Stimulated activated CD4-positive, alpha-beta T cell treated with anti-CD3 and anti-CD28 coated beads, TNF-alpha, amount 100 ng/mL, for 24 hours (primary cell): ENCODE measurements at regions not wholly inside any gene's neighbourhood (a gene's known extent, or its start where the extent isn't known, plus 50 kb on each side); places are given as distances from the start of the nearest gene placed in this dataset.
"Not testable (repeated sequence)": the region's sequence is repeated elsewhere in the genome, so short reads cannot be mapped to it uniquely, and the experiment has no call there.

ENCODE experiments used
- DNase-seq, 3 experiments: peaks; one replicate each; pipeline ENCODE4 v3.0.0-alpha.2; 2020; ENCODE audit warnings: low read depth in 3 of 3

DNA sequence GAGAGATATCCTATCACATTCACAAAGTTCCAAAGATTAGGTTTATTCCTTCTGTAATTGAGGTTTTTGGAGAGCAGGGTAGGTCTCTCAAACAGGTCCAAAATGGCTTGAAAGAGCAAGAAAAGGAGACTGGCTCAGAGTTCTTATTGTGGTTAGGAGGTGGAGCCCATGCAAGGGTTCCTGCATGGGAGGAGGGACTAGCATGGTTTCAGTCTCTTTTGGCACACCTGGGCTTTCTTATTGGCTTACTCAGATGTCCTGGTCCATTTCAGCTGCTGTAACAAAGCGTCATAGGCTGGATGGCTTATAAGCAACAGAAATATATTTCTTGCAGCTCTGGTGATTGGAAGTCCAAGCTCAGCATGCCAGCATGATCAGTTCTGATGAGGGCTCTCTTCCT, 493.1 kb downstream of the REEP3 start:
- DNase-seq: no peak

DNA sequence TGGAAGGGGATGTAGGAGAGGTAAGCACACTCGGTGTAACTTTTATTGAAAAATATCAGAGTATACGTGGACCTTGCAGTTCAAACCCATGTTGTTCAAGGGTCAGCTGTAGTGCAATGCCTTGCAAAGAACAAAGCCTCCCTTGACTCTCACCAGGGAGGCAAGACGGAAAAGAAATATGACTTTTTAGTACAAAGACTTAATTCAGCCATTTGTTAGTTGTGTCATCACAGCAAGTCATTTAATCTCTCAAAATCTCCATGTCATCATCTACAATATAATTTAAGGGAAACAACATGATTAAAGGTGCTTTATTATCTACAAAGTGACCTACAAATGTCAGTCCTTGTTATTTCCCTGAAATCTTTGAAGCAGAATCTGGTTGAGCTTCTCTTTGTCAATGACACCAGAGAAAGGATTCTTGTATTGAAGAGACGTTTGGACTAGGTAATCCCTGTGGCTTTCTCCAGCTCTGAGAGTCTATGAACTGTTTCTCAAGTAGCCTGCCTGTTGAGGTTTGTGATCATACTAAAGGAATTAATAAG, 502.8 kb downstream of the REEP3 start:
- no peak for DNase-seq

DNA sequence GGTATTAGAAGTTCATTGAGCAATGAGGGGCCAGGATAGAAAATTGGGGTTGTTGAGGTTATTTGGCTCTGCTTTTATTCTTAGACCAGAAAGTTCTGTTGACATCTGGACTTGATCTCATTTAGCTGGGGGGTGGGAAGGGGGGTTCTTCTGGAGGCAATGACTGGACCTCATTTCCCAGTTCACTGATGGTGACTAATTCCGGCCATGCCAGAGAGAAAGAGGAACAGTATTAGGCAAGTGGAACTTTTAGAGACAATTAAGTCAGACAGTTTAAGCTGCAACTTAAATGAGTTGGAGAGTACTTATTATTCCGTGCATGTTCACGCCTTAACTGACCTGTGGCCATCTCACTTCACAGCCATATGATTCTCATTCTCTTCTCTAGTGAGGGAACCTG, 512.5 kb downstream of the REEP3 start:
- no peak for DNase-seq

DNA sequence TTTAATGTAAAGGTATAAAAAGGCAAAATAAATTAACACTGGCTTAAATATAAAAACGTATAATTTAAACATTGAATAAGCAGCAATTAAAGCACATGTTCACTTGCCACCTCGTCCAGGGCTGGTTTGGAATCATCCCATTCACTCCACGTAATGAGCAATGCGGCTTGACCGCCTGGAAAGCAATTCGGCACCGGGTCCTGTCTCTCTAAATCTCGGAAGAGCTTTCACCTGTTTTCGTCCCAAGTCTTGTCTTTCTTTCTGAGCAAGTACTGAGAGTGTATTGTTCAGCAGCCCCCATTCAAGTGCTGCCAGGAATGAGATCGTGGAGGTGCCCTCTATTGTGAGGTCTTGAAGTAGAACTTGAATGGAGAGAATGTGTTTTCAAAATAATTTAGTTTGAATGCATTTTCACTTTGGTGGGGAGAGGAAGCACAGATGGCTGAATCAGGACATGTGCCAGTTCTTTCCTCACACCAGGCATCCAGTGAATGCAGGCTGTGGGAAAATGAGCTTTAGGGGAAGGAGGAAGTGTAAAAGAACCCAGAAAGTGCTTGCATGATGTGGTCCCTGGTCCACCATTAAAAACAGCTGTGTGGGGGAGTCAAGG, 515.2 kb downstream of the REEP3 start:
- no peak for DNase-seq

DNA sequence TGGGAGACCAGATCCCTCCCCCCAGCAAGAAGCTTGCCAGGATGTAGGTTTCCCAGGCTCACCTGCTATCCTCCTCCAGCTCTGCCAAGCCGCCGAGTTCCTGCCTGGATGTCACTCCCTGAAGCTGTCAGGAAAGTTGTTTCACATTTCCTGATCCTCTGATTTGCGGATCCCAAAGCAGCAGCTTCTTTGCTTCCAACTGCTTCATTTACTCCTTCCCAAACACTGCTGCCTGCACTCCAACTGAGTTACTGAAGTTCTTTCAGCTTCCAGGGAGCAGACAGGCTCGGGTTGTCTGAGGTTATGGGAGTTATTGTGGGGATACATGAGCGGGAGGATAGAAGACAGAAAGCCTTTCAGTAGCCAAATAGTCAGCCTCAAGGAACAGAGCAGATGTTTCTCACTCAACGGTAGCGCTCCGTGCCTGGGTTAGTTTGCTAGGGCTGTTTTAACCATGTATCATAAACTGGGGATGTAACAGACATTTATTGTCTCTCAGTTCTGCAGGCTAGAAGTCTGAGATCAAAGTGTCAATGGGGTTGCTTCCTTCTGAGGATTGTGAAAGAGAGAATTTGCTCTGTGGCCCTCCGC, 516.0 kb downstream of the REEP3 start:
- no peak for DNase-seq

DNA sequence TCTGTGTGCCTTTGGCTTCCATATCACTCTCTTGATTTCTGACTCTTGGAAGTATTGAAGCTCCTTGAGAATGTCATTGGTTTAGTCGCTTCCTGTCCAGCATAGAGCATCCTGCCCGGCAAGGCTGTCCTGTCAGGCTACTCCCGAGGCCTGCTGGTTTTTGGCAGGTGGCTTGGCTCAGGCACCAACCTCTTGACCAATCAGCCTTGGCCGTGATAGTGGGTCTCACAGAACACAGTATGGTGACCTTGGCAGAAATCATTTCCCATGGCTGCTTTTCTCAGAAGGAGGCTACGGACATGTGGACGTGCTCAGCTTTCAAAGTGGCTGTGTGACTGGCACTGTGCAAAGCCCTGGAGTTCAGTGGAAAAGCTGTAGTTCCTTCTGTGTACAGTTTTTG, 516.9 kb downstream of the REEP3 start:
- no peak for DNase-seq

DNA sequence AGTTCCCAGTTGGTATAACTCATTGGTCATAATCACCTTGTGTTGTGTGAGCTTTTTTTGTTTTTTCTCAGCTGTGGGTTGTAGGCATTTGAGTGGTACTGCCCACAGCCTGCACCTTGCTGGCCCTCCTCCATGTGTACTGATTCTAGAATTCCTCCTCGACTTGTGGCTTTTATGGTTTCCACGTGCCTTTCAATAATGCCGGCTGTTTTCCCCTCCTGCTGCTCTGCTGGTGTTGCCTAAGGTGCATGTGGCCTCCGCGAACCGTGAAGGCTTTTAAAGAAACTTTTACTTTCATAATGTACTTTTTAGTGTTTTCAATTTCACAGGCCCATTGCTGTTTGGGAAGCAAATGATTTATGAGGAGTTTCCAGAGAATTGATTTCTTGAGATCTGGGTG, 518.0 kb downstream of the REEP3 start:
- DNase-seq: no peak

DNA sequence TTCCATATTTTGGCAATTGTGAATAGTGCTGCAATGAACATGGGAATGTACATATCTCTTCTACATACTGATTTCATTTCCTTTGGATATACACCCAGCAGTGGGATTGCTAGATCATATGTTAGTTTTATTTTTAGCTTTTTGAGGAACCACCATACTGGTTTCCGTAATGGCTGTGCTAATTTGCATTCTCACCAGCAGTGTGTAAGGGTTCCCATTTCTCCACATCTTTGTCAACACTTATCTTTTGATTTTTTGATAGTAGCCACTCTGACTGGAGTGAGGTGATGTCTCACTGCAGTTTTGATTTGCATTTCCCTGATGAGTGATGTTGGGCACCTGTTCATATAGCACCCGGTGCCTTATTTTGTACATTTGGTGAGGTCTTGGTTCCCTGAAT, 519.6 kb downstream of the REEP3 start:
- no peak for DNase-seq

DNA sequence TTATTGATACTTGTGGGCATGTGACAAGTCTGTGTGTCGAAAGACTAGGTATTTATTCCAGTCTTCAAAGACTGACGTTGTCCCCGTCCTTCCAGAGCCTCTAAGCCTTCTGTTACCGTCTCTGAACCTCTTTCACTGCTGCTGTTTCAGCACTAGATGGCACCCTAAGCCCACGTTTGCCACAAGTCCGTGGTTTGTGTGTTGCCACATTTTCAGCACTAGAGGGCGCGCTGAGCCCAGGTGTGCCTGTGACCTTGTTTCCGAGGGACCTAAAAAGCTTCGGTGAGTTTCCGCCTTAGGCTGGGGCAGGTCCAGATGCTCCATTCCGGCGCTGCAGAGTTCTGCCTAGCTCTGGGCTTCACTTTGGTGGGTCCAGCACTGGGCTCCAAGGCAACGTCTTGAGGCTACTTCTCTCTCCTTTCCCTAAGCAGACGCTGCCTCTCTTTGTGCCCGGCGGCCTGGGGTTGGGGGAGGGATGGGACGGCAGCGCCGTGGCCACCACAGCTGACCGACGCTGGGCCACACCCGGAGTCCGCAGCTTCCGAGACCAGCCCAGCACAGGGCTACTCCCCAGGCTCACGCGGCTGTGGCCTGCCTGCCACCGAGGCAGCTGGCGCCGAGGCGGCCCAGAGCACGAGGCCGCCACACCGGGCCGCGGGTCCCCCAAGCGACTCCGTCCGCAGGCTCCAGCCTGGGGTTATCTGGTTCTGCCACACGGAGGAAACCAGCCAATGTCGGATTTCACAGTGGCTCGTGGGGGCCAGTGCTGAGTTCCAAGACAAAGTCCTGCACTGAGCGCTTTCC, 520.2 kb downstream of the REEP3 start:
- DNase-seq: peak; percentile 61 to 78 (median 71)

DNA sequence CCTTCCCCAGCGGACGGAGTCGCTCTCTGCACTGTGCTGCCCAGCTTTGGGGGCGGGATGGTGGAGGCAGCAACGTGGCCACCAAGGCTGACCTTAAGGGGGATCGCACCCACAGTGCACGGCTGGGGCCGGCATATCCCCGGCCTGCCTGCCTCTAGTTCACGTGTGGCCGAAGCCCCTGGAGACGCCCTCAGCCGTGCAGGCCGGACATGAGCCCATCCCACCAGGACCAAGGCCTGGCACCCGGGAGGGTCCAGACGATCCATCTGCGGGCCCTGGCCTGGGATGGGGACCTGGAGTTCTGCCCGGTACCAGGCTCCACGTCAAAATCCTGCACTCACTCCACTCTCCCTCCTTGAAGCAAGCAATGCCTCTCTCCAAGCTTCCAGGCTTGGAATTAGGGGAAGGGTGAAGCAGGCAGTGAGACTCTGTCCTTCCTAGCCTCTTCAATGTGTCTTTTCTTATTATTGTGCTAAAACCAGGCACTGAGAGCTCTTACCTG, 520.8 kb downstream of the REEP3 start:
- DNase-seq: no peak

DNA sequence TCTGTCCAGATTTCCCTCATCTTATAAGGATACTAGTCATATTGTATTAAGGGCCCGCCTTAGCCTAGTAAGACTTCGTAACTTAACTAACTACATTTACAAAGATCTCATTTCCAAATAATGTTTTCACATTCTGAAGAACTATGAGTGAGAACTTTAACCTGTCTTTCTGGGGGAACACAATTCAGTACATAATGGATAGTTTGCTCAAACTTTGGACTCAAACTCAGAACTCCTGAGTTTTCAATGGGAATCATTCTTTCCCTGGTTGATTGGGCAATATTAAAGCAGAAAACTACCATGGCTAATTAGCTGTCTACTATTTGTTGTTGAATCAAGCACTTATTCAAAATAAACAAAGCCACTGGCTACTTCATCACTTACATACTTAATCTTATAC, 522.9 kb downstream of the REEP3 start:
- no peak for DNase-seq

DNA sequence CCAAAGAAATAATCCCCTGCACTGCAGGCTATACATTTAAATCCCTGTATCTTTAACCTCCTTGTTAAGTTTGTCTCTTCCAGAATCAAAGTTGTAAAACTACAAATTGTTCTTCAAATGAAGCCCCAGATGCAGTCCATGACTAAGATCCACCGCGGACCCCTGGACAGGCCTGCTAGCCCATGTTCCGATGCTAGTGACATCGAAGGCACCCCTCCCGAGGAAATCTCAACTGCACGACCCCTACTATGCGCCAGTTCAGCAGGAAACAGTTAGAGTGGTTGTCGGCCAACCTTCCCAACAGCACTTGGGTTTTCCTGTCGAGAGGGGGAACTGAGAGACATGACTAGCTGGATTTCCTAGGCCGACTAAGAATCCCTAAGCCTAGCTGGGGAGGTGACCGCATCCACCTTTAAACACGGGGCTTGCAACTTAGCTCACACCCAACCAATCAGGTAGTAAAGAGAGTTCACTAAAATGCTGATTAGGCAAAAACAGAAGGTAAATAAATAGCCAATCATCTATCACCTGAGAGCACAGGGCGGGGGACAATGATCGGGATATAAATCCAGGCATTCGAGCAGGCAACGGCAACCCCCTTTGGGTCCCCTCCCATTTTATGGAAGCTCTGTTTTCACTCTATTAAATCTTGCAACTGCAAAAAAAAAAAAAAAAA, 523.9 kb downstream of the REEP3 start:
- not testable (repeated sequence) for DNase-seq

DNA sequence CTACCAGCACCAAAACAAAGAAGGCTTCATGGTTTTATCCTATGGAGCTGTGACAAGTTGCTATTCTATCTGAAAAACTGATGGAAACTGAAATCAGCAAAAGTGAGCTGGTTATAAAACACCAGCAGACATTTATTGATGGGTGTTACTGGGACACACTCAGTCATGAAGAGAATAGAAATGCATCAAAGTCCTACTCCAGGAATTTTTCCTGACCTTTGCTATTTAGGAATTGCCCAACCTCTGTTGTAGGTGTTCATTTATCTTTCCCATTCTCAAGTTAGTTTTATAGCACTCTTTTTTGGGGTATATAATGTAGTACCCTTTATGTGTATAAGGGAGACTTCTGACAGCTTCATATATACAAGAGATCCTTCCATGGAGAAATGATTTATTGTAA, 533.2 kb downstream of the REEP3 start:
- no peak for DNase-seq

DNA sequence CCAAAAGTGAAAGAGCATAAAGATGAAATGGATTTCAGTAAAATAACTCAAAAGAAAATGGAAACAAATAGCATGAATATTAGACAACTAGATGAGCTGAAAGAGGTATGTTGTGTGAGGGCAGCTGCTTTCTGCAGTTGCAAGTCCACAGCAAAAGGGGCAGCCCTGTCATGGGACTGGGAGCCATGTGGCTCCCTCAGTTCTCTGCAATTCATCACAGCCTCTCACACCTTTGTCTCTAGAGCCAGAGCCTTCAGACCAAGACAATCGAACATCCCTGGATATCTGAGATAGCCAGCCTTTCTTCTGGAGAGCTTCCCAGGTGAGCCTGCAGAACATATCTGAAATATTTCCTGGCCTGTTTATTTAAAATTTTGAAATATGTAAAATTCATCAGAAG, 538.7 kb downstream of the REEP3 start:
- DNase-seq: no peak

DNA sequence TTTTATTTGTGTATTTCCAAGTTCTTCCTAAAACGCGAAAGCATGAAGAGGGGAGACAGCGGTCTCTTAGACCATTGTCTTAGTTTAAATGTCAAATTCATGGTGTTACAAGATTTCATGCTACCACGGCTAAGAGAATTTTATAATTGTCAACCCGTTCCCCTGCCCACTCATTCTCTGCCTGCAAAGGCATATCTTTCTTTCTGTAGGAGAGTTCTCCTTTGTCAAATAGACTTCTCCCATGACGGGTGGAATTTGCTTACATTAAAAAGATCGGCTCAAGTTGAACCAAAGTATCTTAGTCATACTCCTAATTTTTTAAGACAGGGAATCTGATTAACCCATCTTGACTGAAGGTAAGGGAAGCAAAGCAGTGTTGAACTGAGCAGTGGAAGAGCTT, 539.2 kb downstream of the REEP3 start:
- DNase-seq: no peak

DNA sequence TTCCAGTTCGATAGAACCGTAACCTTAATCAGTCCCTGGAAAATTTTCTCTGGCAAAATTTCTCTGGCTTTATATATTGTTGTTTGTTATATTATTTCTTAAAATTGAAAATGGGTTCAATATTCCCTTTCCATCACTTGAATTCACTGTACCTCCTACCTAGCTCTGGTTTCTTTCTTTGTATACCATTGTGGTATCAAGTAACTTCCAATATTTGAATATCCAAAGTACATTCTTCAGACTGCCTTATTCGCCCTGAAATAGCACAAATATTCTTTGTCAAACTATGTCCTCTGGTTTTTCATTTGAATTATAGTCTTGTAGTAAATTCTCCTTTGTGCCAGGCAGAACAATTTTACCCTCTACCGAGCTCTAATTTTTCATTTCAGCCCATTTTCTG, 541.6 kb downstream of the REEP3 start:
- DNase-seq: no peak

DNA sequence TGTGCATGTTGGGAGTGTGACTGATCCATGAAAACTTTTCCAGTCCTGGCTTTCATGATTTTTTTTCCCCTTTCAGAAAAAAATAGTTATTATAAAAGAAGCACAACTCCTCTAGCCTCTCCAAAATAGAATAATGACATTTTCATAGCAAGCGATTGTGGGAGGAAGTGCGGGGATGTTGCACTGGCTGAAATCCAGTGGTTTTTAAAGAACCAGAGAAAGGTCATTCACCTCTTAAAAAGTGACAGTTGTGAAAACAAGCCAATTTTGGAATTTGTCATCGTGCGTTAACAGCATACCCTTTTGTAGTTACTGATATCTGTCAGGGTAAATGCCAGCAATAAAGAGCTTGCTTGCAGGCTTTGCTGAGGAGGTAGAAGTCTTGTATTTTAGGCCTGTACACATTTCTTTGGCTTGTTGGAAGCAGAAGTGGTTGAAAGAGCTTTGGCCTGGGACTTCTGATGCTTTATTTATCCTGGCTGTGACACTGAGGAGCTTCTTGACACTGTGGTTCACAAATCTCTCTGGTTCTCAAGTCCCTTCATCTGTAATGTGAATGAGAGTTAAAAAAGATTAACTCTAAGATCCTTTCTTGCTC, 545.9 kb downstream of the REEP3 start:
- no peak for DNase-seq

DNA sequence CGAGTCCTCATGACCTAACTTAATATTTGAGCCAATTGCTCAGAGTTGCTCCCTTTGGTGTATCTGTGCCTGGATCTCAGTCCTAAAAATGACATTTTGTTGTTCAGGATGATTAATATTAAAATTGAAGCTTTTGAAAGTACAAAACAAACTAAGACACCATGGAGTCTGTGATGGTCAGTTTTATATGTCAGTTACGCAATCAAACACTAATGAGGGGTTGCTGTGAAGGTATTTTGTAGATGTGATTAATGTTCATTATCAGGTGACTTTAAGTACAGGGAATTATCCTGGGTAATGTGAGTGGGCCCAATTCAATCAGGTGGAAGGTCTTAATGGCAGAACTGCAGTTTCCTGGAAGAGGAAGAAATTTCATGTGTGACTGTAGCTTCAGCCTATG, 546.7 kb downstream of the REEP3 start:
- no peak for DNase-seq

DNA sequence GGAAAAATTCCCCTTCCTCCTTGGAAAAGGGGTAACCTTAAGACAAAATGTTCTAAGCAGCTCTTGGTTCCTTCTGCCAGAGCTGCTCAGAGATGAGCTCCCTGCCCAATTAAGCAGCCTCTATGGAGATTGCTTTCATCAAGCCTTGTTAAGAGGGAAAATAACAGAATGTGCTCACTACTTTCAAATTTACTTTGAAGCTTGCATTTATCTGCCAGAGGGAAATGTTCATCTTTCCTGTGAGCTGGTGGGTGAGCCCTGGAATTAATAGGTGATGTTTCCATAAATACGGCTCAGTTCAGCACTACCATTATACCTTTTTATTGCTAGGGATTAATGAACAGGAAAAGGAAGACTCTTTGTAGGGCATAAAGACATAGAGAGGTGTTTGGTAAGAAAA, 549.0 kb downstream of the REEP3 start:
- DNase-seq: no peak

DNA sequence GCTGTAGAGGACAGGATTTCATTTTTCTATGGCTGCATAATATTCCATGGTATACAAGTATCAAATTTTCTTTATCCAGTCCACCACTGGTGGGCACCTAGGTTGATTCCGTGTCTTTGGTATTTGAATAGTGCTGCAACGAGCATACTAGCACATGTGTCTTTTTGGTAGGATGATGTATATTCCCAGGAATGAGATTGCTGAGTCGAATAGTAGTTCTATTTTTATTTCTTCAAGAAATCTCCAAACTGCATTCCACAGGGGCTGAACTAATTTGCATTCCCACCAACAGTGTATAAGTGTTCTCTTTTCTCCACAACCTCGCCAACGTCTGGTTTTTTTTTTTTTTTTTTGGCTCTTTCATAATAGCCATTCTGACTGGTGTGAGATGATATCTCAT, 550.0 kb downstream of the REEP3 start:
- DNase-seq: no peak

DNA sequence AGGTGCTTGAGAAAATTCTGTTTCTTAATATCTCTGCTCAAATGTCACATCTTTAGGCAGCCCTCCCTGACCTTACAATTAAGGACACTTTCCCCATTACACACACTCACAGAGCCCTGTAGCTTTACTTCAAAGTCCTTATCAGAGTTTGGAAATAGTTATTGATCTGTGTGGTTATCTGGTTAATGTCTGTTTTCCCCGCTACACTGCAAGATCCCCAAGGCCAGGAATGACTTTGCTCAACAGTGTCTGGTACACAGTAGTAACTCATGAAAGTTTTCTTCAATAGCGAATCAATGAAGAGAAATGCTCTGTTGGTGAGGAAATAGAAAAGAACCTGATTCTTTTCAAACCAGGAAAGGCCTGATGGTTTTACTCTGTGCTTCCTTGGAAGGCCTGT, 554.4 kb downstream of the REEP3 start:
- DNase-seq: no peak
